ENCODE measurements at regions not wholly inside any gene's neighbourhood (a gene's known extent, or its start where the extent isn't known, plus 50 kb on each side); places are given as distances from the start of the nearest gene placed in this dataset.

DNA sequence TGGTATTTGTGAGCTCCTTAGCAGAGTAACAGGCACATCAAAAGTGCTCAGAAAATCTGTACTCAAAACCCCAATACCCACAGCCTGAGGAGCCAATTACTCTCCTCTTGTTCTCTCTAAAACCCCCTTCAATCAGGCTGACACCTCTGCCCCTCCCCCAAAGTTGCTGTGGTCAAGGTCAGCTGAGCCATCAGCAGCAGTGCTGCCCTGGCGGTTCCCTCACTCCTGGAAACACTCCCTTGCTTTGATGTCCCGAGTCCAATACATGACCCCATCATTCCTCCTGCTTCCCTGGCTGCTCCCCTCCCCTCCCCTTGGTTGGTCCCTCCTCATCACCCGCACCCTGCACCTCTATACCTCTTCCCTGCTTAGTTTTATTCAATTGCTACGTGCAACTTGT is 57.2 kb upstream of the C14orf132 start:
- Histone ChIP-seq H3K27ac (ENCODE audit: insufficient read depth, low read depth, low read length) (no peak overlapping the region), H2AFZ (ENCODE audit: low read depth, low read length) (no peak overlapping the region), H3K4me3 (replicated peaks in 1 of 3; ENCODE audit: insufficient read depth in 1 of 3, low read depth in 1 of 3, low read length in 3 of 3) (no peak overlapping the region), H3K4me2 (ENCODE audit: insufficient read depth, low read length) (no peak overlapping the region), H4K20me1 (replicated peaks; ENCODE audit: control insufficient read depth, extremely low read depth, insufficient read depth, low read length) (no peaks in the 10 kb centered on the region), H3K9me1 (replicated peaks; ENCODE audit: control insufficient read depth, extremely low read depth, insufficient read depth, low read length) (no peaks in the 10 kb centered on the region), H3K27me3 (ENCODE audit: control insufficient read depth in 2 of 2, insufficient read depth in 2 of 2, low read length in 2 of 2) (no peaks in the 10 kb centered on the region), H3K4me1 (ENCODE audit: control insufficient read depth, extremely low read depth, insufficient read depth, low read length) (no peaks in the 10 kb centered on the region), H3K79me2 (ENCODE audit: control insufficient read depth, insufficient read depth, low read length) (no peaks in the 10 kb centered on the region), H3K9ac (replicated peaks; ENCODE audit: extremely low read depth, insufficient read depth, low read length) (no peak overlapping the region), H3K9me3 (replicated peaks; ENCODE audit: control insufficient read depth, insufficient read depth, low read length) (no peaks in the 10 kb centered on the region), H3K36me3 (ENCODE audit: control insufficient read depth in 2 of 2, extremely low read depth in 1 of 2, insufficient read depth in 2 of 2, low read length in 2 of 2) (no peaks in the 10 kb centered on the region)
- ChIA-PET CTCF (no interaction called here), POLR2A (no interaction called here)
- dilution Hi-C loops (cut with MboI; ENCODE audit: extremely low pct_ligation_motif_present, low sequenced_read_pairs), result no loop called here
- DNase-seq (ENCODE audit: low read depth, low spot score) (no peak), FAIRE-seq (no peak)
- intact Hi-C loops (cut with micrococcal nuclease), result no loop called here
- TF ChIP-seq EZH2 (IDR thresholded peaks at IDR 0.05; ENCODE audit: borderline replicate concordance, low read depth, low read length, severe bottlenecking) (no peak), FOS (IDR thresholded peaks at IDR 0.05; ENCODE audit: borderline replicate concordance, insufficient read depth, low read length) (no peak), JUN (IDR thresholded peaks at IDR 0.05; ENCODE audit: borderline replicate concordance, insufficient read depth, insufficient read length, low read depth) (no peak), POLR2A (IDR thresholded peaks at IDR 0.05; ENCODE audit: low read depth, low read length) (no peak), POLR2AphosphoS5 (IDR thresholded peaks at IDR 0.05; ENCODE audit: insufficient read depth, low read depth, low read length) (no peak), GATA2 (IDR thresholded peaks at IDR 0.05; ENCODE audit: insufficient read depth, insufficient read length, low read depth, low read length) (no peak), MYC (IDR thresholded peaks at IDR 0.05; ENCODE audit: low read depth, low read length) (no peak)
- TF ChIP-seq, protein P1, sequence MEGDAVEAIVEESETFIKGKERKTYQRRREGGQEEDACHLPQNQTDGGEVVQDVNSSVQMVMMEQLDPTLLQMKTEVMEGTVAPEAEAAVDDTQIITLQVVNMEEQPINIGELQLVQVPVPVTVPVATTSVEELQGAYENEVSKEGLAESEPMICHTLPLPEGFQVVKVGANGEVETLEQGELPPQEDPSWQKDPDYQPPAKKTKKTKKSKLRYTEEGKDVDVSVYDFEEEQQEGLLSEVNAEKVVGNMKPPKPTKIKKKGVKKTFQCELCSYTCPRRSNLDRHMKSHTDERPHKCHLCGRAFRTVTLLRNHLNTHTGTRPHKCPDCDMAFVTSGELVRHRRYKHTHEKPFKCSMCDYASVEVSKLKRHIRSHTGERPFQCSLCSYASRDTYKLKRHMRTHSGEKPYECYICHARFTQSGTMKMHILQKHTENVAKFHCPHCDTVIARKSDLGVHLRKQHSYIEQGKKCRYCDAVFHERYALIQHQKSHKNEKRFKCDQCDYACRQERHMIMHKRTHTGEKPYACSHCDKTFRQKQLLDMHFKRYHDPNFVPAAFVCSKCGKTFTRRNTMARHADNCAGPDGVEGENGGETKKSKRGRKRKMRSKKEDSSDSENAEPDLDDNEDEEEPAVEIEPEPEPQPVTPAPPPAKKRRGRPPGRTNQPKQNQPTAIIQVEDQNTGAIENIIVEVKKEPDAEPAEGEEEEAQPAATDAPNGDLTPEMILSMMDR (IDR thresholded peaks at IDR 0.05; ENCODE audit: extremely low read depth in 1 of 2, insufficient read depth in 1 of 2, low read depth in 1 of 2, low read length in 2 of 2), result no peak
- TF ChIP-seq, protein P2, sequence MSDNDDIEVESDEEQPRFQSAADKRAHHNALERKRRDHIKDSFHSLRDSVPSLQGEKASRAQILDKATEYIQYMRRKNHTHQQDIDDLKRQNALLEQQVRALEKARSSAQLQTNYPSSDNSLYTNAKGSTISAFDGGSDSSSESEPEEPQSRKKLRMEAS (IDR thresholded peaks at IDR 0.05; ENCODE audit: insufficient read depth, insufficient read length), result no peak
- no TSS peak for BruUV-seq (replicated peaks)
